ENCODE measurements at regions not wholly inside any gene's neighbourhood (a gene's known extent, or its start where the extent isn't known, plus 50 kb on each side); places are given as distances from the start of the nearest gene placed in this dataset.

- no peak overlapping the region for H3K27ac ChIP-seq (ENCODE audit: low read length)
- H3K36me3 ChIP-seq (ENCODE audit: control insufficient read depth, low read depth, low read length) = no peaks in the 10 kb centered on the region
- H3K9me3 ChIP-seq (ENCODE audit: control insufficient read depth, low read depth, low read length) = no peaks in the 10 kb centered on the region
- H3K9ac ChIP-seq (ENCODE audit: low read length) = no peak overlapping the region
- no peaks in the 10 kb centered on the region for H3K27me3 ChIP-seq (ENCODE audit: control insufficient read depth, insufficient read depth, low read length)
- H3K4me1 ChIP-seq (ENCODE audit: control insufficient read depth, low read depth, low read length) = no peaks in the 10 kb centered on the region
- no peak overlapping the region for H3K4me3 ChIP-seq (ENCODE audit: low read length)
Measured at GRCh38 chr6:170128811-170129681, 161.8 kb downstream of the DLL1 start.

GRCh38 chr6:170128346-170128745 lies 162.5 kb downstream of the DLL1 start:
- Histone ChIP-seq H3K9ac (ENCODE audit: low read length) (no peak overlapping the region), H3K27me3 (ENCODE audit: control insufficient read depth, insufficient read depth, low read length) (no peaks in the 10 kb centered on the region), H3K27ac (ENCODE audit: low read length) (no peak overlapping the region), H3K4me3 (ENCODE audit: low read length) (no peak overlapping the region), H3K36me3 (ENCODE audit: control insufficient read depth, low read depth, low read length) (no peaks in the 10 kb centered on the region), H3K4me1 (ENCODE audit: control insufficient read depth, low read depth, low read length) (no peaks in the 10 kb centered on the region), H3K9me3 (ENCODE audit: control insufficient read depth, low read depth, low read length) (no peaks in the 10 kb centered on the region)

- no peaks in the 10 kb centered on the region for H3K27me3 ChIP-seq (ENCODE audit: control insufficient read depth, insufficient read depth, low read length)
- H3K36me3 ChIP-seq (ENCODE audit: control insufficient read depth, low read depth, low read length) = no peaks in the 10 kb centered on the region
- H3K4me1 ChIP-seq (ENCODE audit: control insufficient read depth, low read depth, low read length) = no peaks in the 10 kb centered on the region
- no peak overlapping the region for H3K27ac ChIP-seq (ENCODE audit: low read length)
- H3K9ac ChIP-seq (ENCODE audit: low read length) = no peak overlapping the region
- H3K4me3 ChIP-seq (ENCODE audit: low read length) = no peak overlapping the region
- no peaks in the 10 kb centered on the region for H3K9me3 ChIP-seq (ENCODE audit: control insufficient read depth, low read depth, low read length)
Measured at GRCh38 chr6:170127151-170127550, 163.7 kb downstream of the DLL1 start.

GRCh38 chr6:170125456-170126300 lies 165.2 kb downstream of the DLL1 start:
- Histone ChIP-seq H3K4me3 (ENCODE audit: low read length) (no peak overlapping the region), H3K27ac (ENCODE audit: low read length) (no peak overlapping the region), H3K9me3 (ENCODE audit: control insufficient read depth, low read depth, low read length) (no peaks in the 10 kb centered on the region), H3K27me3 (ENCODE audit: control insufficient read depth, insufficient read depth, low read length) (no peaks in the 10 kb centered on the region), H3K4me1 (ENCODE audit: control insufficient read depth, low read depth, low read length) (no peaks in the 10 kb centered on the region), H3K9ac (ENCODE audit: low read length) (no peak overlapping the region), H3K36me3 (ENCODE audit: control insufficient read depth, low read depth, low read length) (no peaks in the 10 kb centered on the region)

- Histone ChIP-seq H3K27me3 (ENCODE audit: control insufficient read depth, insufficient read depth, low read length) (no peaks in the 10 kb centered on the region), H3K4me3 (ENCODE audit: low read length) (no peak overlapping the region), H3K4me1 (ENCODE audit: control insufficient read depth, low read depth, low read length) (no peaks in the 10 kb centered on the region), H3K27ac (ENCODE audit: low read length) (no peak overlapping the region), H3K9ac (ENCODE audit: low read length) (no peak overlapping the region), H3K36me3 (ENCODE audit: control insufficient read depth, low read depth, low read length) (no peaks in the 10 kb centered on the region), H3K9me3 (ENCODE audit: control insufficient read depth, low read depth, low read length) (peaks cover 6% of the 10 kb centered on the region)
Measured at GRCh38 chr6:170124836-170125235, 166.0 kb downstream of the DLL1 start.

DNA sequence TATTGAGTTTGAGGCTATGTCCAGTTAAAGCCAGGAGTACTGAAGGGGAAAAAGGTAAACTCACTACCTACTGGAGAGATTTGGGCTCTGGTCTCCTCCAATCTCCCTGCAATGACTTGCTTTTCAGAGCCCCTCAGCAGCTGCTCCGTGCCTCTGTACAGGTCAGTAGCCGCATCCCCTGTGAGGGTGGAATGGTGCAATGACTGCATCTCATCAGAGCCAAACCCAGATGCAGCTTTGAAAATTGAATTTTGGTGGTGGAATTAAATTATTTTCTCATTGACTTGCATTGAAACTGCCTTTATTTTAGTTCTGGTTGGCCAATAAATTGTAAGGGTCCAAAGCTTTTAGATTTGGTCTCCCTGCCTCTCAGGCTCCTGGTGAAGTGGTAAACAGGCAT lies 166.7 kb downstream of the DLL1 start:
- H3K27ac ChIP-seq (ENCODE audit: low read length) = no peak overlapping the region
- H3K4me1 ChIP-seq (ENCODE audit: control insufficient read depth, low read depth, low read length) = no peaks in the 10 kb centered on the region
- no peaks in the 10 kb centered on the region for H3K36me3 ChIP-seq (ENCODE audit: control insufficient read depth, low read depth, low read length)
- H3K9ac ChIP-seq (ENCODE audit: low read length) = no peak overlapping the region
- H3K4me3 ChIP-seq (ENCODE audit: low read length) = no peak overlapping the region
- peaks cover 9% of the 10 kb centered on the region for H3K9me3 ChIP-seq (ENCODE audit: control insufficient read depth, low read depth, low read length)
- H3K27me3 ChIP-seq (ENCODE audit: control insufficient read depth, insufficient read depth, low read length) = no peaks in the 10 kb centered on the region

GRCh38 chr6:170122651-170123050 lies 168.2 kb downstream of the DLL1 start:
- H3K9ac ChIP-seq (ENCODE audit: low read length) = no peak overlapping the region
- no peaks in the 10 kb centered on the region for H3K36me3 ChIP-seq (ENCODE audit: control insufficient read depth, low read depth, low read length)
- H3K4me3 ChIP-seq (ENCODE audit: low read length) = no peak overlapping the region
- H3K4me1 ChIP-seq (ENCODE audit: control insufficient read depth, low read depth, low read length) = no peaks in the 10 kb centered on the region
- H3K27ac ChIP-seq (ENCODE audit: low read length) = no peak overlapping the region
- H3K27me3 ChIP-seq (ENCODE audit: control insufficient read depth, insufficient read depth, low read length) = no peaks in the 10 kb centered on the region
- peaks cover 9% of the 10 kb centered on the region for H3K9me3 ChIP-seq (ENCODE audit: control insufficient read depth, low read depth, low read length)

- Histone ChIP-seq H3K4me3 (ENCODE audit: low read length) (no peak overlapping the region), H3K27ac (ENCODE audit: low read length) (no peak overlapping the region), H3K4me1 (ENCODE audit: control insufficient read depth, low read depth, low read length) (no peaks in the 10 kb centered on the region), H3K36me3 (ENCODE audit: control insufficient read depth, low read depth, low read length) (no peaks in the 10 kb centered on the region), H3K9ac (ENCODE audit: low read length) (no peak overlapping the region), H3K27me3 (ENCODE audit: control insufficient read depth, insufficient read depth, low read length) (no peaks in the 10 kb centered on the region), H3K9me3 (ENCODE audit: control insufficient read depth, low read depth, low read length) (peaks cover 9% of the 10 kb centered on the region)
Measured at GRCh38 chr6:170117111-170117972, 173.5 kb downstream of the DLL1 start.

GRCh38 chr6:170116636-170117035 lies 174.2 kb downstream of the DLL1 start:
- Histone ChIP-seq H3K9ac (ENCODE audit: low read length) (no peak overlapping the region), H3K36me3 (ENCODE audit: control insufficient read depth, low read depth, low read length) (no peaks in the 10 kb centered on the region), H3K27ac (ENCODE audit: low read length) (no peak overlapping the region), H3K4me1 (ENCODE audit: control insufficient read depth, low read depth, low read length) (no peaks in the 10 kb centered on the region), H3K4me3 (ENCODE audit: low read length) (no peak overlapping the region), H3K9me3 (ENCODE audit: control insufficient read depth, low read depth, low read length) (peaks cover 9% of the 10 kb centered on the region), H3K27me3 (ENCODE audit: control insufficient read depth, insufficient read depth, low read length) (no peaks in the 10 kb centered on the region)

DNA sequence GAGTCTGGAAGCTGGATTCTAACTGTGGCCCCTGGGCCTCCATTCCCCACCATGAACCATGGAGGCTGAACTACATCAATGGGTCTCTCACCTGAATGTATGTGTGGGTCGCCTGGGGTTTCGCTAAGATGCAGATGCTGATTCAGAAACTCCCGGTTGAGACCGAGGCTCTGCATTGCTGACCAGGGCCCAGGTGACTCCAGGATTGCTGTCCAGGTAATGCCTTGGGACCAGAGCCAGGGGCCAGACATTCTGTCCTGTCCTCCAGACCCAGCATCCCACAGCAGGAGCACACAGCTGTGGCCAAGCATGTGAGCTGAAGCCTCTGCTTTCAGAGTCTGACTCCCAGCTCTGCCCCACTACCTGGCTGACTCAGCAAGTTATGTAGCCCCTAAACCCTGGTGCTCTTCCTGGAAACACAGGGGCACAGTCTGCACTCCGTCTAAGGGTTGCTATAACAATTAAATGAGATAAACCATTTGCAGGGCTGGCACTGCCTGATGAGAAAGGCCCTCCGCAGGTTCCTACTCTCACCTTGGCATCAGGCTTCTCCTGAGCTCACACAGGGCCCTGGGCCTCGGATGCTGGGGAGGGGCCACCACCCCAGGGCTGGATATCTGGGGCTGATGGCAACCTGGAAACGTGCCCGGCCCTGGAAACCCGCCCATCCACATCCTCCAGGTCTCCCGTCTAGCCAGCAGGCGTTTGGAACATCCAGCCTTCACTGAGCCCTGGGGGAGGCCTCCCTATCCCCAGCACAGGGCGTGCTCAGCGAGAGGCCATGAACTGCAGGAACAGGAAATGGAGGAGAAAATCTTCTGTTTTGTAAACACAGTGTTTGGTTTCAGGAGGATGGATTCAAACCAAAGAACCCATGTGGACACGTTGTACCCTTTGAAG lies 175.7 kb downstream of the DLL1 start:
- H3K36me3 ChIP-seq (ENCODE audit: control insufficient read depth, low read depth, low read length) = no peaks in the 10 kb centered on the region
- no peaks in the 10 kb centered on the region for H3K4me1 ChIP-seq (ENCODE audit: control insufficient read depth, low read depth, low read length)
- H3K9me3 ChIP-seq (ENCODE audit: control insufficient read depth, low read depth, low read length) = peaks cover 6% of the 10 kb centered on the region
- H3K27ac ChIP-seq (ENCODE audit: low read length) = no peak overlapping the region
- H3K27me3 ChIP-seq (ENCODE audit: control insufficient read depth, insufficient read depth, low read length) = no peaks in the 10 kb centered on the region
- no peak overlapping the region for H3K4me3 ChIP-seq (ENCODE audit: low read length)
- H3K9ac ChIP-seq (ENCODE audit: low read length) = no peak overlapping the region
